WERI-Rb-1 (cell line): ENCODE measurements at regions not wholly inside any gene's neighbourhood (a gene's known extent, or its start where the extent isn't known, plus 50 kb on each side); places are given as distances from the start of the nearest gene placed in this dataset.

Experiments used
- DNase-seq: peaks from one replicate; pipeline ENCODE4 v3.0.0-alpha.2; 2020
- H3K27ac ChIP-seq: fragments of 250-450 bp; sonication (Bioruptor Pico); 2 replicates; pipeline ENCODE4 v1.5.1; 2020; ENCODE audit warnings: mild to moderate bottlenecking, moderate library complexity
- H3K27me3 ChIP-seq: fragments of 250-450 bp; sonication (Bioruptor Pico); 2 replicates; pipeline ENCODE4 v1.5.1; 2021; ENCODE audit warnings: mild to moderate bottlenecking, low read depth, moderate library complexity; ENCODE audit not compliant: insufficient read depth, severe bottlenecking
- H3K36me3 ChIP-seq: fragments of 250-450 bp; sonication (Bioruptor Pico); 2 replicates; pipeline ENCODE4 v1.5.1; 2020; ENCODE audit warnings: mild to moderate bottlenecking, moderate library complexity
- H3K4me3 ChIP-seq: 2 replicates; pipeline ENCODE4 v1.5.1; 2011; ENCODE audit warnings: low read depth, mild to moderate bottlenecking, control low read depth, low read length
- H3K9me3 ChIP-seq: fragments of 250-450 bp; sonication (Bioruptor Pico); 2 replicates; pipeline ENCODE4 v1.5.1; 2021; ENCODE audit warnings: mild to moderate bottlenecking, moderate library complexity; ENCODE audit not compliant: severe bottlenecking
- TF ChIP-seq, protein P1 (sequence below): IDR thresholded peaks from 2 replicates; pipeline ENCODE4 v1.5.1; 2011; ENCODE audit warnings: low read depth, mild to moderate bottlenecking, control low read depth, inconsistent platforms, low read length

DNA sequence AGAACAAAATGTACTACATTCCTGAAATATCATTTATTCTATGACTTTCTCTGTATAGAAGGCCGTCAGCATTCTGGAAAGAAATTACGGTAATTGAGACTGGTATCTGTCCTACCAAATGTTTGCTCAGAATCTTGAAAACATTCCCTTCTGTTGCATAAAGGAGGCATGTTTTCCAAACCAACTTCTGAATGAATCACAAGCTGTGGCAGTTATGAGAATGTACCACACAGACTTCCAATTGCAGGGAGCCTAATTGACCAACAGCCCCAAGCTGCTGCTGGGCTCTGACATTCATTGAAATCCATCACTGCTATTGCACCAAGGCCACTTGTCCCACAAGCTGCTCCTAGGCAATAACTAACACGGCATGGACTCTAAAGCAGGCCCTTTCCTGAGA, 185.3 kb upstream of the CCDC196 start:
- no peak for DNase-seq
- TF ChIP-seq, protein P1, sequence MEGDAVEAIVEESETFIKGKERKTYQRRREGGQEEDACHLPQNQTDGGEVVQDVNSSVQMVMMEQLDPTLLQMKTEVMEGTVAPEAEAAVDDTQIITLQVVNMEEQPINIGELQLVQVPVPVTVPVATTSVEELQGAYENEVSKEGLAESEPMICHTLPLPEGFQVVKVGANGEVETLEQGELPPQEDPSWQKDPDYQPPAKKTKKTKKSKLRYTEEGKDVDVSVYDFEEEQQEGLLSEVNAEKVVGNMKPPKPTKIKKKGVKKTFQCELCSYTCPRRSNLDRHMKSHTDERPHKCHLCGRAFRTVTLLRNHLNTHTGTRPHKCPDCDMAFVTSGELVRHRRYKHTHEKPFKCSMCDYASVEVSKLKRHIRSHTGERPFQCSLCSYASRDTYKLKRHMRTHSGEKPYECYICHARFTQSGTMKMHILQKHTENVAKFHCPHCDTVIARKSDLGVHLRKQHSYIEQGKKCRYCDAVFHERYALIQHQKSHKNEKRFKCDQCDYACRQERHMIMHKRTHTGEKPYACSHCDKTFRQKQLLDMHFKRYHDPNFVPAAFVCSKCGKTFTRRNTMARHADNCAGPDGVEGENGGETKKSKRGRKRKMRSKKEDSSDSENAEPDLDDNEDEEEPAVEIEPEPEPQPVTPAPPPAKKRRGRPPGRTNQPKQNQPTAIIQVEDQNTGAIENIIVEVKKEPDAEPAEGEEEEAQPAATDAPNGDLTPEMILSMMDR: no peak
- no peaks in the 10 kb centered on the region for H3K9me3 ChIP-seq
- H3K27me3 ChIP-seq: no peaks in the 10 kb centered on the region
- H3K36me3 ChIP-seq: no peaks in the 10 kb centered on the region
- no peak overlapping the region for H3K27ac ChIP-seq
- no peak overlapping the region for H3K4me3 ChIP-seq

- DNase-seq: no peak
- H3K27ac ChIP-seq: no peak overlapping the region
- TF ChIP-seq, protein P1: no peak
- no peaks in the 10 kb centered on the region for H3K27me3 ChIP-seq
- H3K9me3 ChIP-seq: no peaks in the 10 kb centered on the region
- no peak overlapping the region for H3K4me3 ChIP-seq
- H3K36me3 ChIP-seq: no peaks in the 10 kb centered on the region
These were observed 180.1 kb upstream of the CCDC196 start for GRCh38 chr14:66306101-66306500.

GRCh38 chr14:66311058-66311457, 175.1 kb upstream of the CCDC196 start:
- Histone ChIP-seq H3K9me3 (no peaks in the 10 kb centered on the region), H3K36me3 (no peaks in the 10 kb centered on the region), H3K27ac (no peak overlapping the region), H3K27me3 (no peaks in the 10 kb centered on the region), H3K4me3 (no peak overlapping the region)
- TF ChIP-seq, protein P1: no peak
- no peak for DNase-seq

GRCh38 chr14:66311990-66312389, 174.2 kb upstream of the CCDC196 start:
- H3K27me3 ChIP-seq: no peaks in the 10 kb centered on the region
- no peaks in the 10 kb centered on the region for H3K9me3 ChIP-seq
- H3K36me3 ChIP-seq: no peaks in the 10 kb centered on the region
- TF ChIP-seq, protein P1: no peak
- no peak overlapping the region for H3K27ac ChIP-seq
- H3K4me3 ChIP-seq: no peak overlapping the region
- DNase-seq: no peak

GRCh38 chr14:66312451-66312850, 173.7 kb upstream of the CCDC196 start:
- TF ChIP-seq, protein P1: no peak
- Histone ChIP-seq H3K27ac (no peak overlapping the region), H3K9me3 (no peaks in the 10 kb centered on the region), H3K36me3 (no peaks in the 10 kb centered on the region), H3K4me3 (no peak overlapping the region), H3K27me3 (no peaks in the 10 kb centered on the region)
- DNase-seq: no peak

DNA sequence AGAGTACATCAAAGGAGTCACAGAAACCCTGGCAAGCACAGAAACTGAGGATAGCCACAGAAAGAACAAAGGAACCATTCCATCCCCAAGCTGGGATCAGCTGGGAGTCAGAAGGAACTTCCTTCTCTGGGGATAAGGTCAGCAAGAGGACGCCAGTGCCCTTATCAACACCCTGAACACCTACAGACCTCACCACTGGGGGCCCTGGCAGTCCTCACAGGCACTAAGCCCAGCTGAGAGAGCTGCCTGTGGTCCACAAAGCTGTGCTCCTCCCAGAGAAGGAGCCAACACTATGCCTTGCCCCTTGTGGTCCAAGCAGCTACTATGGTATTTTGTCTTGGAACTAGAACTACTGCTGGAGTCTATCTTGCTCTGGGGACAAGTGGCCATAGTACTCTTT, 171.1 kb upstream of the CCDC196 start:
- no peaks in the 10 kb centered on the region for H3K9me3 ChIP-seq
- no peak overlapping the region for H3K4me3 ChIP-seq
- H3K36me3 ChIP-seq: no peaks in the 10 kb centered on the region
- H3K27me3 ChIP-seq: no peaks in the 10 kb centered on the region
- TF ChIP-seq, protein P1: no peak
- no peak overlapping the region for H3K27ac ChIP-seq
- DNase-seq: no peak
